Omental fat pad (tissue), 3 donors: ENCODE measurements at regions not wholly inside any gene's neighbourhood (a gene's known extent, or its start where the extent isn't known, plus 50 kb on each side); places are given as distances from the start of the nearest gene placed in this dataset.

Experiments used
- ATAC-seq: fragments of 150-250 bp; one replicate; pipeline ENCODE4 v1.9.1; 2016; ENCODE audit warnings: mild to moderate bottlenecking, moderate library complexity; ENCODE audit not compliant: low FRiP score
- DNase-seq: peaks from one replicate; pipeline ENCODE4 v3.0.0-alpha.2; 2019; ENCODE audit warnings: low spot score
- TF ChIP-seq, protein P1 (sequence below), 3 donors: fragments of 450-650 bp; IDR thresholded peaks; one replicate each; pipeline ENCODE4 v1.5.1; 2016 to 2017; ENCODE audit warnings: antibody characterized with exemption in 3 of 3, mild to moderate bottlenecking in 3 of 3, moderate library complexity in 2 of 3

DNA sequence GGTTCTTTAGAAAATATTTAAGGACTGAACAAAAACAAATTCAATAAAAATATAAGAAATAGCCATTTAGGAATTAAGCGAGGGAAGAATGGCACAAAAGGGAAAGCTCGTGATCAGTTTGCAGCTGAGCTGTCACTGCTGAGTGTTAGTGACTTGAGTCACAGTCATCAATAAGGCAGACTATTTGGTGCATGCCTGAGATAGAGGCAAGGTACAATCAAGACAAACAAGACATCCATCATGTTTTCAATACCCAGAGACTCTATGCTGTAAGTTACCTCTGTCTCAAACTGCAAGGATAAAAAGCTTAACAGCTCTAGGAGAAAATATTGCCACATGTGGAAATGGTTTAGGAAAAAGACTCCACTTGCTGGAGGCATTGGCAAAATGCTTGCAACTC lies 426.4 kb upstream of the TYRP1 start:
- ATAC-seq: no peak
- TF ChIP-seq, protein P1, sequence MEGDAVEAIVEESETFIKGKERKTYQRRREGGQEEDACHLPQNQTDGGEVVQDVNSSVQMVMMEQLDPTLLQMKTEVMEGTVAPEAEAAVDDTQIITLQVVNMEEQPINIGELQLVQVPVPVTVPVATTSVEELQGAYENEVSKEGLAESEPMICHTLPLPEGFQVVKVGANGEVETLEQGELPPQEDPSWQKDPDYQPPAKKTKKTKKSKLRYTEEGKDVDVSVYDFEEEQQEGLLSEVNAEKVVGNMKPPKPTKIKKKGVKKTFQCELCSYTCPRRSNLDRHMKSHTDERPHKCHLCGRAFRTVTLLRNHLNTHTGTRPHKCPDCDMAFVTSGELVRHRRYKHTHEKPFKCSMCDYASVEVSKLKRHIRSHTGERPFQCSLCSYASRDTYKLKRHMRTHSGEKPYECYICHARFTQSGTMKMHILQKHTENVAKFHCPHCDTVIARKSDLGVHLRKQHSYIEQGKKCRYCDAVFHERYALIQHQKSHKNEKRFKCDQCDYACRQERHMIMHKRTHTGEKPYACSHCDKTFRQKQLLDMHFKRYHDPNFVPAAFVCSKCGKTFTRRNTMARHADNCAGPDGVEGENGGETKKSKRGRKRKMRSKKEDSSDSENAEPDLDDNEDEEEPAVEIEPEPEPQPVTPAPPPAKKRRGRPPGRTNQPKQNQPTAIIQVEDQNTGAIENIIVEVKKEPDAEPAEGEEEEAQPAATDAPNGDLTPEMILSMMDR (IDR thresholded peaks at IDR 0.05): no peak
- DNase-seq: no peak

DNA sequence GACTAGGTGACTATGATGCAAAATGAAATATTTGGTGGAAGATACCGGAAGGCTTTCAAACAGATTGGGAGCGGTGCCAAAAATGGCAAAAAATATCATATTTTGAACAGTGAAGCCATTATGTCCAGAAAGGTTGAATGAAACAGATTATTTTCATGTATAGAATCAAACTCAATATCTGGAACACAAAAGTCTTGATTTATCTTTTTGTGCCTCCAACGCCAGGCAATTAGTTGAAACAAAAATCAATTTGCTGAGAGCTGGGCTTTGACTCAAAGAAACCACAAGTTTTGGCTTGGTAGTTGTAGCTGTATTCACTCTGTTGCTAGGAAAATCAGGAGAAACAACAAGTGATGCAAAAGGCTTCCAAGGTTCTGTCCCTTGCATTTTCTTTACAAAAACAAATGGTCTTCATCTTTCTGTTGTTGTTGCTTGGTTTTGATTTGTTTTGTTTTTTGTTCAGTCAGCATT lies 421.7 kb upstream of the TYRP1 start:
- TF ChIP-seq, protein P1 (IDR thresholded peaks at IDR 0.05): no peak
- ATAC-seq (no peak), DNase-seq (no peak)

DNA sequence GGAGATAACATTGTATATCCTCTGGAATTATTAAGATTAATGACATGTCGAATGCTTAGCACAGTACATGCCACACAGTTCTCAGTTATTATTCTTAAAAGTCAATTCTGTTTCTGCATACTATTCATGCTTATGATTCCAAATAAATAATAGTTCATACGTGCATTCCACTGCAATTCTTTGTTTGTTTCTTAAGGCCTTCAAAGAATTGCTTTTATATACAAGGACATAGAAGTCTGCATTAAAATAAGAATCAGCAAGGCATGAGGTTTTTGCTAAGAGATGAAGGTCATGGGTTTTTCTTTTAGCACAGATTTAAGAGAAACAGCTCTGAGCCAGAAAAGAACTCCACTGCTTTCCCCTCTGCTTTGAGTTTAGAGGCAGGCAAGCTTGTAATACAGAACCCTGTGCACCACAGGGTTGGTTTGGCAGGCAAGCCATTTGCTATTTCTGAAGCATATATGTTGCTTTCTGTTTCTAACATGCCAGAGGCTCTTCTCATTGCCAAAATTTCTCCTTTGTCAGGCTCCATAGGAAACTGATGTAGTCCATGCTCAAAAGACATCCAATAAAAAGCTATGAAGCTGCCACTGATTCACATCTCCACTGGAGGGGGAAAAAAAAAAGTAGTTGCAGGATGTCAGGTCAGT lies 420.6 kb upstream of the TYRP1 start:
- TF ChIP-seq, protein P1 (IDR thresholded peaks at IDR 0.05): no peak
- ATAC-seq: no peak
- no peak for DNase-seq

DNA sequence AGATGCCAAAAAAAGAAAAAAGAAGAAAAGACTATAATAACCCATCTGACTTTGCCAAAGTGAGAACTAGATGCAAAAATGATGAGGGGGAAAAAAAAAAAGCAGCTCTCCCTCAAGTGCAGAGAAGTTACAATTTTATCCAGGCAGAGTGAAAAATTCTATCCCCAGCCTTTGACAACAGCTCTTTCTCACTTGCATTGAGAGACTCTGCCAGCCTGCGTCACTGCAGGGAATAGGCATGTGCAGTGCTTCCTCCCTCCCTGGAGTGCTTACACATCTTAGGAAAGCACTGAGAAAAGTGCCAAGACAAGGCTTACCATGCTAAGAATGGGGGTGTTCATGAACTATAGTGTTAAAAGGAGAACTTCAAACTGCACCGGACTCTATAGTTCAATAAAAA lies 418.6 kb upstream of the TYRP1 start:
- TF ChIP-seq, protein P1 (IDR thresholded peaks at IDR 0.05): no peak
- ATAC-seq (no peak), DNase-seq (no peak)

DNA sequence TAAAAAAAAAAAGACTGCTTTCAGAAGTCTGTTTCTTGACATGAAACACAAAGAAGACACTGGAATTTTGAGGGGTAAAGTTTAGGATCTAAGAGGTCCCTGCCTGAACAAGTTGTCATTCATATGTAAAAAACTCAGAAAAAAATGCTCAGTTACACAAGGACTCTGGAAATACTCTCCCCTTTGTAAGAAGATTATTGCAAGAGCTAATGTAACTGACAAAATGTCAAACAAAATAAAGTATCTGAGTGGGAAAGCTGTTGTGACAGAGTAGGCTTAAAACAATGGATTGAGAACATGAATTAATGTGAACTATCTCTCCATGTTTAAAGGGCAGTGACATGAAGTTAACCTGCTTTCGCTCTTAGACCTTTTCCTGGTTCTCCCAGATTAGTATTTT lies 416.7 kb upstream of the TYRP1 start:
- TF ChIP-seq, protein P1 (IDR thresholded peaks at IDR 0.05): no peak
- ATAC-seq (no peak), DNase-seq (no peak)

DNA sequence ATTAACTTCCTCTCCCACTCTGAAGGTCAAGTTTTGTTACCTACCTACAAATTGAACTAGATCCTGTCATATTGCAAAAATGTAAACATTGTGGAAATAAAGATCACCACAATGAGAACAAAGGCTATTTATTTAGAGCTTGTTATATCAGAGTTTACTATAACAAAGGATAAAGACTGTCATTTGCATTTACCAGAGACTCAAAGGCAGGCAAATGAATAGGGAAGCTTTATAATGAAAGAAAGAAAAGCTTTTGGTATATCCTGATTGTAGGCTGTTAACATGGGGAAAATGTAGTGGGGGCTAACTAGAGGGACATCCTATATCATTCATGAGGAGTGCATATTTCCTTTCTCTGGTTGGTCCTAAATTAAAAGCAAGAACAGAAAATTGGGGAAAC lies 403.5 kb upstream of the TYRP1 start:
- TF ChIP-seq, protein P1 (IDR thresholded peaks at IDR 0.05): no peak
- ATAC-seq (no peak), DNase-seq (no peak)

DNA sequence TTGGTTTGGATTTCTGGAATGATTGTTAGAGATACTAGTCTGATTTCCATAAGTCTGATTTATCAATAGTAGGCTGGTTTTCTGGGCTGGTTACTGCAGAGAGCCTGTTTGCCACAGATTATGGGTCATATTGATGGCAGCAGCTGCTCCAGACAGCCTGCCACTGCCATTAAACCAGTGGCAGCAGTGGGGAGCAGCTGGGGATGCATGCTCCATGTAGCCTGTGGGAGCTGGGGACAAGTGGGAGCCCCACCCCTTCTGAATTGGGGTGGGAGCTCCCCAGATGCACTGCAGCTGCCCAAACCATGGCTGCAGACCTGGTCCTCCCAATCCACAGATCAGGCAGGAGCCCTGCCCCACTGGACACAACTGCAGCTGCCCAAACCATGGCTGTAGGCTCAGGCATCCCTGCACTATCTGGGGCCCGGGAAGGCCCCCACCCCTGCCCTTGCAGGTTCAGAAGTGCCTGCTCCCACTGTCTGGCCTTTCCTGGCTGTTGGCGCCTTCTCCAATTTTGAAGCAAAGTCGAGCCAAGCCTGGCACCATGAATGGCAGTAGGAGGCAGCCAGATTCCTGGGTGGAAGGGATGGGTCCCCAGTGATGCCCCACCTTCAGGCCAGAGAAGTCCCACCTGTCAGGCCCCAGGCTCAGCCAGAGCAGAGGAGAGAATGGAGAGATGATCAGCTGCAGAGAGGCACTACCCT lies 402.9 kb upstream of the TYRP1 start:
- DNase-seq: no peak
- TF ChIP-seq, protein P1 (IDR thresholded peaks at IDR 0.05): no peak
- ATAC-seq: no peak
